Large intestine (tissue), 3 donors: ENCODE measurements at regions not wholly inside any gene's neighbourhood (a gene's known extent, or its start where the extent isn't known, plus 50 kb on each side); places are given as distances from the start of the nearest gene placed in this dataset.

Experiments used
- DNase-seq, 2 donors: peaks; one replicate each; pipeline versions ENCODE4 v3.0.0 to v3.0.0-alpha.2; 2013
- H3K27ac ChIP-seq: one replicate; pipeline ENCODE4 v1.5.1; 2013; ENCODE audit warnings: low read length
- H3K27me3 ChIP-seq: 2 replicates; pipeline ENCODE4 v1.6.1; 2013; ENCODE audit warnings: low read length; ENCODE audit not compliant: control insufficient read depth, insufficient read depth
- H3K36me3 ChIP-seq: 2 replicates; pipeline ENCODE4 v1.6.1; 2013; ENCODE audit warnings: low read length; ENCODE audit not compliant: control insufficient read depth, insufficient read depth
- H3K4me1 ChIP-seq: one replicate; pipeline ENCODE4 v1.6.1; 2013; ENCODE audit warnings: low read length; ENCODE audit not compliant: control insufficient read depth, insufficient read depth
- H3K4me3 ChIP-seq: one replicate; pipeline ENCODE4 v1.5.1; 2013; ENCODE audit warnings: low read length
- H3K9me3 ChIP-seq: one replicate; pipeline ENCODE4 v1.6.1; 2013; ENCODE audit warnings: mild to moderate bottlenecking, low read depth, low read length, moderate library complexity; ENCODE audit not compliant: control insufficient read depth
- WGBS: methylation state at CpG from one replicate; pipeline ENCODE4 v1.1.5; 2013; ENCODE audit warnings: low lambda C conversion rate; ENCODE audit not compliant: insufficient coverage; 5-methylcytosine and 5-hydroxymethylcytosine counted together

DNA sequence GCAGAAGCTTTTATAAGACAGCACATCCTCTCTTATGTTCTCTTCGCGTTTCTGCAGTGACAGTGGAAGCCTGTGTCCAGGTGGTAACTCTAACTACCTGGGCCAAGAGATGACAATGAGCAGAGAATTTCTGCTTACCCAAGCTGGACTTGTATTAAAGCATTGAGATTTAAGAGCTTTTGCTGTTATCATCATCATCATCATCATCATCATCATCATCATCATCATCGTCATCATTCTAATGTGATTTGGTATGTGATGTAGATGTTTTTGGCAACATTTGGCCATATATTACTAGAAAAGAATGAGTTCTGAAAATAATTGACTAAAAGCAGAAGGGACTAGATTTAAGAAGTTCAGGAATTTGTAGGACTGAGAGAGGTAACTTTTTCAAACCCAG lies 401.3 kb downstream of the BRINP1 start:
- DNase-seq = no peak

GRCh38 chr9:118975736-118976135 lies 393.5 kb downstream of the BRINP1 start:
- no peak for DNase-seq
- H3K36me3 ChIP-seq = no peaks in the 10 kb centered on the region
- 55% methylated on average over 1 of the region's 1 CpG for WGBS
- no peak overlapping the region for H3K27ac ChIP-seq
- no peaks in the 10 kb centered on the region for H3K27me3 ChIP-seq
- no peak overlapping the region for H3K4me3 ChIP-seq
- H3K4me1 ChIP-seq = no peaks in the 10 kb centered on the region
- no peaks in the 10 kb centered on the region for H3K9me3 ChIP-seq

More for the DNA sequence above, 401.3 kb downstream of the BRINP1 start:
- WGBS = no CpG with 5 or more reads among the region's 3 CpGs
- no peaks in the 10 kb centered on the region for H3K9me3 ChIP-seq
- no peak overlapping the region for H3K4me3 ChIP-seq
- no peaks in the 10 kb centered on the region for H3K27me3 ChIP-seq
- no peaks in the 10 kb centered on the region for H3K36me3 ChIP-seq
- H3K27ac ChIP-seq = no peak overlapping the region
- H3K4me1 ChIP-seq = no peaks in the 10 kb centered on the region

GRCh38 chr9:118976160-118976559 lies 393.1 kb downstream of the BRINP1 start:
- Histone ChIP-seq H3K36me3 (no peaks in the 10 kb centered on the region), H3K27ac (no peak overlapping the region), H3K27me3 (no peaks in the 10 kb centered on the region), H3K9me3 (no peaks in the 10 kb centered on the region), H3K4me1 (no peaks in the 10 kb centered on the region), H3K4me3 (no peak overlapping the region)
- no peak for DNase-seq
- WGBS = no CpG with 5 or more reads among the region's 2 CpGs

DNA sequence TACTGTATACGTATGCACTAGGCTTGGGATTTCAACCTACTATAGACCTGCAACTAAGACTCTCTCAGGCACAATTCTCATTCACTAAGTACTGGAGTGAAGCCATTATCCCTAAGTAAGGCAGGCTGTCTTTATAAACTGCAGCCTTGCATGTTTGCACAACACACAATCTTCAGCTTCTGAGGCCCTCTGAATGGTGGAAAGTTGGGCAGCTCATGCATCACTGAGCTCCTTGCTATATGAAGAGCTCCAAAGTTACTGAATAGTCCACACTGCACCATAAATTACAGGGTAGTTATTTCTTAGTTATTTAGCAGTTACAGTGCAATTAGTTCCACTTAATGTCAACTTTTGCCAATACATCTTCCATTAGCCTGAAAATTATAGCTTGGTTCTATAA lies 384.6 kb downstream of the BRINP1 start:
- WGBS = 100% methylated on average over 1 of the region's 1 CpG
- no peak overlapping the region for H3K4me3 ChIP-seq
- H3K36me3 ChIP-seq = no peaks in the 10 kb centered on the region
- no peak for DNase-seq
- H3K27me3 ChIP-seq = no peaks in the 10 kb centered on the region
- H3K4me1 ChIP-seq = no peaks in the 10 kb centered on the region
- no peak overlapping the region for H3K27ac ChIP-seq
- H3K9me3 ChIP-seq = no peaks in the 10 kb centered on the region

DNA sequence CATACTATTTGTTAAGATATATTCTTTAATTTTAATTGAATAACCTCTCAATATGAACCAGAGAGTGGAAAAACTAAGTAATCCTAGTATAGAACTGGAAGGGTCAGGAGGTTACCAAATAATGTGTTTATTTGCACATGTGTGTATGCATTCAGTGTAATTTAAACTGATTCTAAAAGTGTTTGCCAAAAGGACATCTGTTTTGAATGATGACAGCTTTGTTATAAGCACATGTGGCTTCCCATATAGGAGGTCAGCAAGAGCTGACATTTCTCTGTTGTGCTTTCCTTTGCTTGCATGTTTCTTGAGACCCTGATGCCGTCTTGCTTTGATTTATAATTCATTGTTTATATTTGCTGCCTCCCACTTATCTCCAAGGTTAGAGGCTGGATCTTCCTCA lies 383.4 kb downstream of the BRINP1 start:
- no peaks in the 10 kb centered on the region for H3K9me3 ChIP-seq
- DNase-seq = no peak
- no peak overlapping the region for H3K27ac ChIP-seq
- H3K4me3 ChIP-seq = no peak overlapping the region
- no peaks in the 10 kb centered on the region for H3K27me3 ChIP-seq
- 100% methylated on average over 1 of the region's 1 CpG for WGBS
- H3K4me1 ChIP-seq = no peaks in the 10 kb centered on the region
- no peaks in the 10 kb centered on the region for H3K36me3 ChIP-seq

DNA sequence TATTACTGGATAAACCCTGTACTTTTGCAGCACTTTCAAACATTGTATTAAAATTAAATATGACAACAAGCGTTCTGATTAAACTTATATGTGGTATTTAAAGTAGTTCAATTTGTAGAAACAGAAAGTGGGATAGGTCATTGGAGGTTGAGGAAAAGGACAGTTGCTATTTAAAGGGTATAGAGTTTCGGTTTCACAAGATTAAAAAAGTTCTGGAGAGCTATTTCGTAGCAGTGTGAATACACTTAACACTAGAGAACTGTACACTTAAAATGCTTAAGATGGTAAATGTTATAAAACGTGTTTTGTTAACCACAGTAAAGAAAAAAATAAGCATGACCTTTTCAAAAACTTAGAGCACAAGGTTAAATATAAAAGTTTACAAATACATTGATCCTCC lies 382.1 kb downstream of the BRINP1 start:
- no peak overlapping the region for H3K27ac ChIP-seq
- no peak overlapping the region for H3K4me3 ChIP-seq
- no peaks in the 10 kb centered on the region for H3K9me3 ChIP-seq
- no peak for DNase-seq
- WGBS = 63% methylated on average over 4 of the region's 4 CpGs
- H3K4me1 ChIP-seq = no peaks in the 10 kb centered on the region
- no peaks in the 10 kb centered on the region for H3K36me3 ChIP-seq
- H3K27me3 ChIP-seq = no peaks in the 10 kb centered on the region

- Histone ChIP-seq H3K27me3 (no peaks in the 10 kb centered on the region), H3K4me1 (no peaks in the 10 kb centered on the region), H3K4me3 (no peak overlapping the region), H3K36me3 (no peaks in the 10 kb centered on the region), H3K9me3 (no peaks in the 10 kb centered on the region), H3K27ac (no peak overlapping the region)
- 93% methylated on average over 2 of the region's 2 CpGs for WGBS
- no peak for DNase-seq
These were observed 378.3 kb downstream of the BRINP1 start for GRCh38 chr9:118990949-118991348.

- Histone ChIP-seq H3K4me3 (no peak overlapping the region), H3K4me1 (no peaks in the 10 kb centered on the region), H3K27ac (no peak overlapping the region), H3K27me3 (no peaks in the 10 kb centered on the region), H3K36me3 (no peaks in the 10 kb centered on the region), H3K9me3 (no peaks in the 10 kb centered on the region)
- whole genome bisulfite sequencing = no CpG with 5 or more reads among the region's 3 CpGs
- DNase-seq = no peak
These were observed 377.6 kb downstream of the BRINP1 start for GRCh38 chr9:118991366-118992285.

GRCh38 chr9:118992813-118993794 lies 376.1 kb downstream of the BRINP1 start:
- WGBS = 92% methylated on average over 3 of the region's 15 CpGs
- DNase-seq = no peak
- Histone ChIP-seq H3K36me3 (no peaks in the 10 kb centered on the region), H3K4me1 (no peaks in the 10 kb centered on the region), H3K27me3 (no peaks in the 10 kb centered on the region), H3K4me3 (no peak overlapping the region), H3K9me3 (no peaks in the 10 kb centered on the region), H3K27ac (no peak overlapping the region)

GRCh38 chr9:118993965-118994364 lies 375.3 kb downstream of the BRINP1 start:
- Histone ChIP-seq H3K27me3 (no peaks in the 10 kb centered on the region), H3K4me3 (no peak overlapping the region), H3K9me3 (no peaks in the 10 kb centered on the region), H3K27ac (no peak overlapping the region), H3K36me3 (no peaks in the 10 kb centered on the region), H3K4me1 (no peaks in the 10 kb centered on the region)
- WGBS = no CpG with 5 or more reads among the region's 4 CpGs
- DNase-seq = no peak
